HEK293 (cell line): ENCODE measurements at regions not wholly inside any gene's neighbourhood (a gene's known extent, or its start where the extent isn't known, plus 50 kb on each side); places are given as distances from the start of the nearest gene placed in this dataset.

Experiments
- KLF9 ChIP-seq: fragments of 450-650 bp; formaldehyde crosslinking; IDR thresholded peaks from 2 replicates; pipeline ENCODE4 v1.5.1; 2016; ENCODE audit warnings: missing biosample characterization, missing genetic modification characterization, low read depth
- MYNN ChIP-seq: fragments of 450-650 bp; formaldehyde crosslinking; IDR thresholded peaks from 2 replicates; pipeline ENCODE4 v1.5.1; 2016; ENCODE audit warnings: missing biosample characterization, missing genetic modification characterization, borderline replicate concordance
- MZF1 ChIP-seq: fragments of 450-650 bp; formaldehyde crosslinking; IDR thresholded peaks from 2 replicates; pipeline ENCODE4 v1.5.1; 2017; ENCODE audit warnings: missing biosample characterization, missing genetic modification characterization, borderline replicate concordance
- ZBTB7A ChIP-seq: fragments of 450-650 bp; formaldehyde crosslinking; IDR thresholded peaks from 2 replicates; pipeline ENCODE4 v1.5.1; 2016; ENCODE audit warnings: low read depth, missing biosample characterization, missing genetic modification characterization
- ZFP41 ChIP-seq: fragments of 450-650 bp; formaldehyde crosslinking; IDR thresholded peaks from 2 replicates; pipeline ENCODE4 v1.5.1; 2016; ENCODE audit warnings: missing biosample characterization, missing genetic modification characterization, borderline replicate concordance
- ZNF19 ChIP-seq: fragments of 450-650 bp; formaldehyde crosslinking; IDR thresholded peaks from 2 replicates; pipeline ENCODE4; 2016; ENCODE audit warnings: missing biosample characterization, missing genetic modification characterization, low read depth
- ZNF610 ChIP-seq: fragments of 450-650 bp; formaldehyde crosslinking; IDR thresholded peaks from 2 replicates; pipeline ENCODE4 v1.5.1; 2016; ENCODE audit warnings: missing biosample characterization, missing genetic modification characterization, borderline replicate concordance
- TF ChIP-seq, protein P1 (sequence below): fragments of 450-650 bp; formaldehyde crosslinking; IDR thresholded peaks from 2 replicates; pipeline ENCODE4 v1.5.1; 2016; ENCODE audit warnings: missing biosample characterization, missing genetic modification characterization
- TF ChIP-seq, protein P2 (sequence below): fragments of 450-650 bp; formaldehyde crosslinking; IDR thresholded peaks from 2 replicates; pipeline ENCODE4 v1.5.1; 2016; ENCODE audit warnings: missing biosample characterization, missing genetic modification characterization
- TF ChIP-seq, protein P3 (sequence below): fragments of 450-650 bp; formaldehyde crosslinking; IDR thresholded peaks from 2 replicates; pipeline ENCODE4 v1.5.1; 2017; ENCODE audit warnings: missing biosample characterization, missing genetic modification characterization
- TF ChIP-seq, protein P4 (sequence below): fragments of 450-650 bp; formaldehyde crosslinking; IDR thresholded peaks from 2 replicates; pipeline ENCODE4 v1.5.1; 2017; ENCODE audit warnings: missing biosample characterization, missing genetic modification characterization
- TF ChIP-seq, protein P5 (sequence below): sonication (generic); formaldehyde crosslinking; IDR thresholded peaks from 2 replicates; pipeline ENCODE4 v1.8.1; 2022; ENCODE audit warnings: mild to moderate bottlenecking, moderate library complexity, missing genetic modification reagents

DNA sequence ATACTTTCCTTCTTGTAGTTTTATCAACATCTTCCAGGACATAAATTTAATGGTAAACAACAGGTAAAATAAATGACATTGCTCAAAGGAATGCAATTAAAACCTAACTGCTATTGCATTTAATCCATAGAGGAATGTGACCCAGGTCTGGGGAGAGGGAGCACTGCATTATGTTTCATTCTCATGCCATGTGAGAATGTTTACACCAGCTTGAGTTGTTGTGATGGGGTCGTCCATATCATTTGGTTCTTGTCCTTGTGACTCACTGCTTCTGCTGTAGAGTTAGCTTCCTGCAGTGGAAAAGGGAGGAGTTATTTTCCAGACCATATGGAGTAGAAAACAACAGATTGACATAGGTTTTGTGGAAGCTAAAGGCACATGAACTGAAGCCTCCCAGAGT lies 129.3 kb upstream of the PMCH start:
- TF ChIP-seq, protein P1, sequence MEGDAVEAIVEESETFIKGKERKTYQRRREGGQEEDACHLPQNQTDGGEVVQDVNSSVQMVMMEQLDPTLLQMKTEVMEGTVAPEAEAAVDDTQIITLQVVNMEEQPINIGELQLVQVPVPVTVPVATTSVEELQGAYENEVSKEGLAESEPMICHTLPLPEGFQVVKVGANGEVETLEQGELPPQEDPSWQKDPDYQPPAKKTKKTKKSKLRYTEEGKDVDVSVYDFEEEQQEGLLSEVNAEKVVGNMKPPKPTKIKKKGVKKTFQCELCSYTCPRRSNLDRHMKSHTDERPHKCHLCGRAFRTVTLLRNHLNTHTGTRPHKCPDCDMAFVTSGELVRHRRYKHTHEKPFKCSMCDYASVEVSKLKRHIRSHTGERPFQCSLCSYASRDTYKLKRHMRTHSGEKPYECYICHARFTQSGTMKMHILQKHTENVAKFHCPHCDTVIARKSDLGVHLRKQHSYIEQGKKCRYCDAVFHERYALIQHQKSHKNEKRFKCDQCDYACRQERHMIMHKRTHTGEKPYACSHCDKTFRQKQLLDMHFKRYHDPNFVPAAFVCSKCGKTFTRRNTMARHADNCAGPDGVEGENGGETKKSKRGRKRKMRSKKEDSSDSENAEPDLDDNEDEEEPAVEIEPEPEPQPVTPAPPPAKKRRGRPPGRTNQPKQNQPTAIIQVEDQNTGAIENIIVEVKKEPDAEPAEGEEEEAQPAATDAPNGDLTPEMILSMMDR, result no peak
- TF ChIP-seq, protein P2, sequence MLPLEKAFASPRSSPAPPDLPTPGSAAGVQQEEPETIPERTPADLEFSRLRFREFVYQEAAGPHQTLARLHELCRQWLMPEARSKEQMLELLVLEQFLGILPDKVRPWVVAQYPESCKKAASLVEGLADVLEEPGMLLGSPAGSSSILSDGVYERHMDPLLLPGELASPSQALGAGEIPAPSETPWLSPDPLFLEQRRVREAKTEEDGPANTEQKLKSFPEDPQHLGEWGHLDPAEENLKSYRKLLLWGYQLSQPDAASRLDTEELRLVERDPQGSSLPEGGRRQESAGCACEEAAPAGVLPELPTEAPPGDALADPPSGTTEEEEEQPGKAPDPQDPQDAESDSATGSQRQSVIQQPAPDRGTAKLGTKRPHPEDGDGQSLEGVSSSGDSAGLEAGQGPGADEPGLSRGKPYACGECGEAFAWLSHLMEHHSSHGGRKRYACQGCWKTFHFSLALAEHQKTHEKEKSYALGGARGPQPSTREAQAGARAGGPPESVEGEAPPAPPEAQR, result no peak
- TF ChIP-seq, protein P3, sequence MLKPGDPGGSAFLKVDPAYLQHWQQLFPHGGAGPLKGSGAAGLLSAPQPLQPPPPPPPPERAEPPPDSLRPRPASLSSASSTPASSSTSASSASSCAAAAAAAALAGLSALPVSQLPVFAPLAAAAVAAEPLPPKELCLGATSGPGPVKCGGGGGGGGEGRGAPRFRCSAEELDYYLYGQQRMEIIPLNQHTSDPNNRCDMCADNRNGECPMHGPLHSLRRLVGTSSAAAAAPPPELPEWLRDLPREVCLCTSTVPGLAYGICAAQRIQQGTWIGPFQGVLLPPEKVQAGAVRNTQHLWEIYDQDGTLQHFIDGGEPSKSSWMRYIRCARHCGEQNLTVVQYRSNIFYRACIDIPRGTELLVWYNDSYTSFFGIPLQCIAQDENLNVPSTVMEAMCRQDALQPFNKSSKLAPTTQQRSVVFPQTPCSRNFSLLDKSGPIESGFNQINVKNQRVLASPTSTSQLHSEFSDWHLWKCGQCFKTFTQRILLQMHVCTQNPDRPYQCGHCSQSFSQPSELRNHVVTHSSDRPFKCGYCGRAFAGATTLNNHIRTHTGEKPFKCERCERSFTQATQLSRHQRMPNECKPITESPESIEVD (tag by site-specific recombination), result no peak
- TF ChIP-seq ZNF610 (tag by site-specific recombination), result no peak
- TF ChIP-seq MYNN (tag by site-specific recombination), result no peak
- TF ChIP-seq ZFP41 (tag by site-specific recombination), result no peak
- no peak for TF ChIP-seq MZF1 (tag by site-specific recombination)
- TF ChIP-seq, protein P4, sequence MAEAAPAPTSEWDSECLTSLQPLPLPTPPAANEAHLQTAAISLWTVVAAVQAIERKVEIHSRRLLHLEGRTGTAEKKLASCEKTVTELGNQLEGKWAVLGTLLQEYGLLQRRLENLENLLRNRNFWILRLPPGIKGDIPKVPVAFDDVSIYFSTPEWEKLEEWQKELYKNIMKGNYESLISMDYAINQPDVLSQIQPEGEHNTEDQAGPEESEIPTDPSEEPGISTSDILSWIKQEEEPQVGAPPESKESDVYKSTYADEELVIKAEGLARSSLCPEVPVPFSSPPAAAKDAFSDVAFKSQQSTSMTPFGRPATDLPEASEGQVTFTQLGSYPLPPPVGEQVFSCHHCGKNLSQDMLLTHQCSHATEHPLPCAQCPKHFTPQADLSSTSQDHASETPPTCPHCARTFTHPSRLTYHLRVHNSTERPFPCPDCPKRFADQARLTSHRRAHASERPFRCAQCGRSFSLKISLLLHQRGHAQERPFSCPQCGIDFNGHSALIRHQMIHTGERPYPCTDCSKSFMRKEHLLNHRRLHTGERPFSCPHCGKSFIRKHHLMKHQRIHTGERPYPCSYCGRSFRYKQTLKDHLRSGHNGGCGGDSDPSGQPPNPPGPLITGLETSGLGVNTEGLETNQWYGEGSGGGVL (tag by site-specific recombination), result no peak
- TF ChIP-seq KLF9 (tag by site-specific recombination), result no peak
- no peak for TF ChIP-seq ZNF19 (tag by site-specific recombination)
- TF ChIP-seq, protein P5, sequence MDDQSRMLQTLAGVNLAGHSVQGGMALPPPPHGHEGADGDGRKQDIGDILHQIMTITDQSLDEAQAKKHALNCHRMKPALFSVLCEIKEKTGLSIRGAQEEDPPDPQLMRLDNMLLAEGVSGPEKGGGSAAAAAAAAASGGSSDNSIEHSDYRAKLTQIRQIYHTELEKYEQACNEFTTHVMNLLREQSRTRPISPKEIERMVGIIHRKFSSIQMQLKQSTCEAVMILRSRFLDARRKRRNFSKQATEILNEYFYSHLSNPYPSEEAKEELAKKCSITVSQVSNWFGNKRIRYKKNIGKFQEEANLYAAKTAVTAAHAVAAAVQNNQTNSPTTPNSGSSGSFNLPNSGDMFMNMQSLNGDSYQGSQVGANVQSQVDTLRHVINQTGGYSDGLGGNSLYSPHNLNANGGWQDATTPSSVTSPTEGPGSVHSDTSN (CRISPR knock-in tag), result no peak
- no peak for TF ChIP-seq ZBTB7A (tag by site-specific recombination)
